ENCODE measurements at regions not wholly inside any gene's neighbourhood (a gene's known extent, or its start where the extent isn't known, plus 50 kb on each side); places are given as distances from the start of the nearest gene placed in this dataset.
"Not testable (repeated sequence)": the region's sequence is repeated elsewhere in the genome, so short reads cannot be mapped to it uniquely, and the experiment has no call there.

DNA sequence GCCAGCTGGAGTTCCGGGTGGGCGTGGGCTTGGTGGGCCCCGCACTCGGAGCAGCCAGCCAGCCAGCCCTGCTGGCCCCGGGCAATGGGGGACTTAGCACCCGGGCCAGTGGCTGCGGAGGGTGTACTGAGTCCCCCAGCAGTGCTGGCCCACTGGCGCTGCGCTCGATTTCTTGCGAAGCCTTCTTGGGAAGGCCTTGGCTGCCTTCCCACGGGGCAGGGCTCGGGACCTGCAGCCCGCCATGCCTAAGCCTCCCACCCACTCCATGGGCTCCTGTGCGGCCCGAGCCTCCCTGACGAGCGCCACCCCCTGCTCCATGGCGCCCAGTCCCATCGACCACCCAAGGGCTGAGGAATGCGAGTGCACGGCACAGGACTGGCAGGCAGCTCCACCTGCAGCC is 321.6 kb downstream of the SH2D4B start:
- not testable (repeated sequence) for DNase-seq (ENCODE audit: low read depth in 3 of 3)

DNA sequence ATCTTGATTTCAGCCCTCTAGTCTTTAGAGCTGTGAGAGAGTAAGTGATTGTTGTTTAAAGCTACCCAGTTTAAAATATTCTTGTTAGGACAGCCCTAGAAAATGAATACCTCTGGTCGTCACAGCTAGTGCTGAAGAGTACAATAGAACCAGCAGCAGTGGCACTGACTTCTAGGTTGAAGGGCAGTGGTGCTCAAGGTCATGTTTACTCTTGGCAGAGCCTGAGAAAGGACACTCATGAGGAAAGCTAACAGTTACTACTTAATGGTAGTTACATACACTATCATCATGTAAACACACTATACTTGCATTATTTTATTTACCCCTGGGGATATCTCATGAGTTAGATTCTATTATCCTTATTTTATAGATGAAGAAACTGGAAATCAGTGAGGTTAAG is 323.0 kb downstream of the SH2D4B start:
- DNase-seq (ENCODE audit: low read depth in 3 of 3): no peak

DNA sequence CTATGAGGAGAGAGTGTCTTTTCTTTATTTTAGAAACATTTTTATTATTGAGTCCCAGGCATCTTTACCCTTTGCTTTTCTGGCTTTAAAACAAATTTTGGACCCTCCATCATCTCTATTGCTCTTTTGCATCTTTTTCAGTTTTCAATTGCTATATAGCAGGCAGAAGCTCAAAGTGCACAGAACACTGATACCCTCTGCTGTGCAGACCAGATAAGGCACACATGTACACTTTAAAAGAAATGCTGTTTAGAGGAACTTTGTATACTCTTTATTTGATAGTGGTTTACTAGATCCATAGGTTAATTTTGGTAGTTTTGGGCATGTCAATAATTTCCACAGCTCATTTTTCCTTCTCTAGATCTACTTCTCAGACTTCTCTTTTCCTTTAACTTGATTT is 324.2 kb downstream of the SH2D4B start:
- DNase-seq (ENCODE audit: low read depth in 3 of 3): no peak

- no peak for DNase-seq (ENCODE audit: low read depth in 3 of 3)
Measured at GRCh38 chr10:80870282-80870681, 332.6 kb downstream of the SH2D4B start.

- DNase-seq (ENCODE audit: low read depth in 3 of 3): no peak
Measured at GRCh38 chr10:80871083-80871482, 333.4 kb downstream of the SH2D4B start.

- no peak for DNase-seq (ENCODE audit: low read depth in 3 of 3)
Measured at GRCh38 chr10:80878330-80878729, 340.6 kb downstream of the SH2D4B start.

GRCh38 chr10:80890146-80890545 is 352.4 kb downstream of the SH2D4B start:
- DNase-seq (ENCODE audit: low read depth in 3 of 3): no peak

- DNase-seq (ENCODE audit: low read depth in 3 of 3): no peak
Measured at GRCh38 chr10:80893256-80893655, 355.6 kb downstream of the SH2D4B start.

- no peak for DNase-seq (ENCODE audit: low read depth in 3 of 3)
Measured at GRCh38 chr10:80894311-80894791, 356.6 kb downstream of the SH2D4B start.

DNA sequence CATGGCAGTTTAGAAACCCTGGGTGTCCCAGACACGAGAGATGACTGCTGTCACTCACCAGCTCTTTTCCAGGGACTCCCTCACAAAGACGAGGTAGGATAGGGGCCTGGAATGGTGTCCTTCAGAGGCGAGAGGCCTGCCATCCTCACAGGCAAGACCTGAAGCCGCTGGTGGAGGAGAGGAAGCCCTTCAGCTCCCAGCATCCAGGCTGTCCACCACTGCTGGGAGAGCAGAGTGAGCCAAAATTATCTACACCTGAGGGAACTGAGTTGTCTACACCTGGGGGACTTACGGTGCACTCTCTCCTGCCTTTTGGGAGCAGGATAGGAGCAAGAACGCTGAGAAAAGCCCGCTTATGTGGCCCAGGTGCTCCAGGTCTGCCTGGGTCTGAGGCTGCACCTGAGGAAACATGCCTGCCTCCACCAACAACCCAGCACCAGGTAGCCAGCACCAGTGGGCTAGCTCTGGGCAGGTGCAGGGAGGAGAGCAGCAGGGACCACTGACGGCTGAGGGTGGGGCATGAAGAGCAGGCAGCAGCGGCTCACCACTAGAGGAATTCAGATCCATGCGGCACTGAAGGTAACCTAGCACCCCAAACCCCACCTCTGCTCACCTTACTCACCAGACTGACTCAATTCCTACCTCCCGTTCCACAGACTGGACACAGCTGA is 357.2 kb downstream of the SH2D4B start:
- DNase-seq (ENCODE audit: low read depth in 3 of 3): no peak

DNA sequence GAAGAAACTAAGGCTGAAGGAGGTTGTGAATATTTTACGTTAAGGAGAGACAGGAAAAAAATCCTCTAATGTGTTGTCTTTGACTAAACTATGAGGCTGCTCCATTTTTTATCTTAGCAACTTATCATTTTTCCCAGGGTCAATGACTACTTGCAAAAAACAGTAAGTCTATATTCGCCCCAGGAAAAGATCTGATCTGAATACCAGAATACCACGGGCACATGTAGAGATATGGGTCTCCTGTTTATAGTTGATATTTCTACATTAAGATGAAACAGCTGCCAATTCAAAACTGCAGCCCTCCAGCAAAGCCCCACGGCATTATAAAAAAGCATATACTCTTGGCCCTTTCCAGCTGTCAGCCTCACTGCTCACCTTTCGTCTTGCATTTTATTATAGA is 358.4 kb downstream of the SH2D4B start:
- DNase-seq (ENCODE audit: low read depth in 3 of 3): no peak

GRCh38 chr10:80896959-80897358 is 359.3 kb downstream of the SH2D4B start:
- no peak for DNase-seq (ENCODE audit: low read depth in 3 of 3)

GRCh38 chr10:80900661-80901060 is 363.0 kb downstream of the SH2D4B start:
- no peak for DNase-seq (ENCODE audit: low read depth in 3 of 3)

DNA sequence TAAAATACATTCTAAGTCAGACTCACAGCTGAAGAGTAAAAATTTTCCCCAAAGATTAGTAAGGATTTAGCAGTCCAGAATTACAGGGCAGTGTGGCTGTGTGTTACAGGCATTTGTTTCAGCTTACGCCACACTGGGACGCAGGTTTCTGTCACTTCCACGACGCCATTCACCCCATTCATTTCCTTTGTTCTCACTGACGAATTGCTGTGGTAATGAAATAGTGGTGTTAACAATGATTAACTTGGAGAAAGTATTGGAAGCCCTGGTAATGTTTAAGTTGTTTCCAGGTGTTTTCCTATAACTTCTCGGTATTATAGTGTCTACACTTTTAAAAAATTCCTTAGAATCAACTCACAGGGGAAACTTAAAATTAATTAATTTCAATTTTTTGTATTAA is 370.9 kb downstream of the SH2D4B start:
- no peak for DNase-seq (ENCODE audit: low read depth in 3 of 3)

- no peak for DNase-seq (ENCODE audit: low read depth in 3 of 3)
Measured at GRCh38 chr10:80909254-80909653, 371.6 kb downstream of the SH2D4B start.

GRCh38 chr10:80917636-80918035 is 379.9 kb downstream of the SH2D4B start:
- no peak for DNase-seq (ENCODE audit: low read depth in 3 of 3)

DNA sequence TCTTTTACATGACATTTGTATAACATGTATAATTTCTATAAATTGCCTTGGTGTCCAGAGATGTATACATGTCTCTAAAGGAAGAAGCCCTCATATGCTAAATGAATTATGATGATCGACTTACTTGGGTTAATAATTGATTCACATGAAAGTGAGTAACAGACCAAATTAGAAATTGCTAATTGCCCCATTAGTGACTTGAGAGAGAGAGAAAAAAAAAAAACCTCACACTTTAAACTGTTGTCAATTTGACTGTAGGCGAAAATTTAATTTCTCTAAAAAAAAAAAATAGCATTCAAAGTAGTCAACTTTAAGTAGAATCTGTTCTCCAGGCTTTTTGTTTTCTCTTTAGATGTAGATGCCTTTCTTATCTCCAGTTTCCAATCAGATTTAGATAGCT is 383.3 kb downstream of the SH2D4B start:
- no peak for DNase-seq (ENCODE audit: low read depth in 3 of 3)

GRCh38 chr10:80924063-80924952 is 386.6 kb downstream of the SH2D4B start:
- DNase-seq (ENCODE audit: low read depth in 3 of 3): no peak

DNA sequence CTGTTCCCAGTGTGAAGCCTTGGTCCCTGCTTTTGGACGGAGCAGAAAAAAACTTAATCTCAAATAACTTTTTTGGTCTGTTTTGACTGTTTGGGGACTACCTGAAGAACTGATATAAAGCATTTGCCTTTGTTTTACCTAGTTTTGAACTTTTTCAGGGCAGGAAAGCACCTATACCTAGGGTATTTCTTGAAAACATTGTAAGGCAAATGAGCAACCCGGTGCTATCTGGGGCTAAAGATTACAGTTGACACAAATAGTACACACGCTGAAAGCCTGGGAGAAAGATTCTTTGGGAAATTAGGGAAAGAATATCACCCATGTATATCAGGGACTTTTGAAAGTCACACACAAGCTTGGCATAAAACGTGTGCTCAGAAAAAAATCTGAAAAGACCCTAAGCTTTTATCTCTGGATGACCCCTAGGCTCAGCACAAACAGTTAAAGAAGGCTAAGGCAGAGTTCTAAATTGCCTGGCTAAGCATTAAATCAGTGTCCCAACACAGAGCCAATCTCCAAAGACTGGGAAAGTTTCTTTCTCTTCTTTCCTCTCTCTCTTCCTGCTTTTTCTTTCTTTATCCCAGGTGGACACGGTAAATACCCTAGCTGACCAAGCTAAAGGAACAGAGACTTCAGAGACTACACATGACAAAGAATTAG is 389.8 kb downstream of the SH2D4B start:
- DNase-seq (ENCODE audit: low read depth in 3 of 3): no peak

DNA sequence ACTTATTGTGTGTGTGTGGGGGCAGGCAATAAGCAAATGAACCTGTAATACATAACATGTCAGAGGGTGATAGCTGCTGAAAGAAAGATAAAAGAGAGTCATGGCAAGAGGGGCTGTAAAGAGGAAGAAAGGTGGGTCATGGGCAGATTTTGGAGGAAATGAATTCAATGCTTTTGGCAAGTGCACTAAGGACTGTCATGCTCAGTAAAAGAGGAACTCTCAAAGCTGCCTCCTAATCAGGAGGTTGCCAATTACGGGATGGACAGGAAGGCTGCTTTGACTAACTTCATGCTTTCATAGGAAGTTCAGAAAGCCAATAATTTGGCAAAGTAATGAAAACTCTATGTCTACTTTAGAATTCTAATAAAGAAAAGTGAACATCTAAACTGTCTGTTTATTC is 401.2 kb downstream of the SH2D4B start:
- no peak for DNase-seq (ENCODE audit: low read depth in 3 of 3)

DNA sequence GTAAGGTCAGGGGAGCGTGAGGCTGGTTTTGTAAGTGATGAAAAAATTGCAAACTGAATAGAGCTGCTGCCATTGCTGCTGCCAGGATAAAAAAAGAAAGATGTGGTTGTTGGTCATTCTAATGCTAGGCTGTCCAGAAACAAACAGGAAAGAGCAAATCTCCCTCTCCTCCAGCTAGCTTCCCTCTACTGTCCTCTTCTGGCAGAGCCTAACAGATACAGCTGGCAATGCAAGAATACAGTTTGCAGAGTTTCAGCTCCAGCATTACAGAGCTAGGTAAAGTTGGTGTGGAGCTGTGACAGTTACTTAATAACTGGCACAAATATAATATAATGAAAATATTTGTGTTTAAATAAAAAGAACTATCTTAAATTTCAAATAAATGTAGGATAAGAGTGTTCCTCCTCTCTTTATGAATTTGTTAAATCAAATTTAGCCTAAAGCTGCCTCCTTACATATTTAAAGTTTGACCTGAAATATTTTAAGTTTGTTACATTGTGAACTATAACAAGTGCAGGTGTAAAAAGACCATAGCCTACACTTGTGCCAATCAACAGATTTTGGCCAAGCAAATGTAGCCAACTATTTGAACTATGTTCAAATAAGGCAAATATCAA is 407.7 kb downstream of the SH2D4B start:
- no peak for DNase-seq (ENCODE audit: low read depth in 3 of 3)

DNA sequence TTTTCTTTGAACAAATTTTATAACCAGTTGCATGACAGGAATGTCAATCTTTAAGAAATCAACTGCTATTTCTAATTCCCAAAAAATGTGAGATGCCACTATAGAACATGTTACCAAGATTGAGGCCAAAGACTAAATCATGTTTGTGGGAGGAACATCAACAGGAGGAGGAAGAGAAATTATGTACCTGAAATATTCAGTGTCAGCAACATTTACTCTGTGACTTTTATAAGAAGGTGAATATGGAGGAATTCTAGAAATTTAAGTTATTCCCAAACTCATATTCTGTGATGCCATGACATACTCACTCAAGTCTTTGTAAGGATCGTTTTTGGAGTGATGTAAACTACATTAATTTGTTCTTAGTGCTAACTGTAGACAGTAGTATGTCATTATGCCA is 408.4 kb downstream of the SH2D4B start:
- DNase-seq (ENCODE audit: low read depth in 3 of 3): no peak

Measured in stimulated activated CD4-positive, alpha-beta T cell treated with anti-CD3 and anti-CD28 coated beads, TNF-alpha, amount 100 ng/mL, for 4 hours (primary cell).